Fibroblast of lung (primary cell): ENCODE measurements at regions not wholly inside any gene's neighbourhood (a gene's known extent, or its start where the extent isn't known, plus 50 kb on each side); places are given as distances from the start of the nearest gene placed in this dataset.

Experiments used
- CTCF ChIP-seq, 2 donors: IDR thresholded peaks in 1 of 2; conservative IDR thresholded peaks in 1 of 2; 1 replicate in 1 of 2; 2 replicates in 1 of 2; pipeline ENCODE4 v1.5.1; 2011 to 2012; ENCODE audit warnings: low read length in 2 of 2, control low read depth in 1 of 2, inconsistent platforms in 1 of 2, low read depth in 1 of 2, mild to moderate bottlenecking in 1 of 2
- EZH2 ChIP-seq: IDR thresholded peaks from 2 replicates; pipeline ENCODE4 v1.5.1; 2012; ENCODE audit warnings: low read length, control low read depth, mild to moderate bottlenecking; ENCODE audit errors: missing control alignments

GRCh38 chr4:96952610-96953009, 1112.7 kb downstream of the PDHA2 start:
- TF ChIP-seq CTCF (conservative IDR thresholded peaks at IDR 0.05 in 1 of 2, IDR thresholded peaks at IDR 0.05 in 1 of 2; ENCODE audit: low read depth in 1 of 2, low read length in 2 of 2), result no peak
- TF ChIP-seq EZH2, result no peak
